ENCODE measurements at regions not wholly inside any gene's neighbourhood (a gene's known extent, or its start where the extent isn't known, plus 50 kb on each side); places are given as distances from the start of the nearest gene placed in this dataset.

- no peak for TF ChIP-seq CTCF (IDR thresholded peaks at IDR 0.05)
- TF ChIP-seq MXD4 (CRISPR knock-in tag; IDR thresholded peaks at IDR 0.05; ENCODE audit: borderline replicate concordance) = no peak
- TF ChIP-seq ATF1 (CRISPR knock-in tag; IDR thresholded peaks at IDR 0.05) = no peak
- no peak for TF ChIP-seq CREM (CRISPR knock-in tag; IDR thresholded peaks at IDR 0.05)
- TF ChIP-seq TCF7 (CRISPR knock-in tag; IDR thresholded peaks at IDR 0.05; ENCODE audit: low read depth) = no peak
- no peak for TF ChIP-seq ETV6 (CRISPR knock-in tag; IDR thresholded peaks at IDR 0.05)
- TF ChIP-seq, protein P1, sequence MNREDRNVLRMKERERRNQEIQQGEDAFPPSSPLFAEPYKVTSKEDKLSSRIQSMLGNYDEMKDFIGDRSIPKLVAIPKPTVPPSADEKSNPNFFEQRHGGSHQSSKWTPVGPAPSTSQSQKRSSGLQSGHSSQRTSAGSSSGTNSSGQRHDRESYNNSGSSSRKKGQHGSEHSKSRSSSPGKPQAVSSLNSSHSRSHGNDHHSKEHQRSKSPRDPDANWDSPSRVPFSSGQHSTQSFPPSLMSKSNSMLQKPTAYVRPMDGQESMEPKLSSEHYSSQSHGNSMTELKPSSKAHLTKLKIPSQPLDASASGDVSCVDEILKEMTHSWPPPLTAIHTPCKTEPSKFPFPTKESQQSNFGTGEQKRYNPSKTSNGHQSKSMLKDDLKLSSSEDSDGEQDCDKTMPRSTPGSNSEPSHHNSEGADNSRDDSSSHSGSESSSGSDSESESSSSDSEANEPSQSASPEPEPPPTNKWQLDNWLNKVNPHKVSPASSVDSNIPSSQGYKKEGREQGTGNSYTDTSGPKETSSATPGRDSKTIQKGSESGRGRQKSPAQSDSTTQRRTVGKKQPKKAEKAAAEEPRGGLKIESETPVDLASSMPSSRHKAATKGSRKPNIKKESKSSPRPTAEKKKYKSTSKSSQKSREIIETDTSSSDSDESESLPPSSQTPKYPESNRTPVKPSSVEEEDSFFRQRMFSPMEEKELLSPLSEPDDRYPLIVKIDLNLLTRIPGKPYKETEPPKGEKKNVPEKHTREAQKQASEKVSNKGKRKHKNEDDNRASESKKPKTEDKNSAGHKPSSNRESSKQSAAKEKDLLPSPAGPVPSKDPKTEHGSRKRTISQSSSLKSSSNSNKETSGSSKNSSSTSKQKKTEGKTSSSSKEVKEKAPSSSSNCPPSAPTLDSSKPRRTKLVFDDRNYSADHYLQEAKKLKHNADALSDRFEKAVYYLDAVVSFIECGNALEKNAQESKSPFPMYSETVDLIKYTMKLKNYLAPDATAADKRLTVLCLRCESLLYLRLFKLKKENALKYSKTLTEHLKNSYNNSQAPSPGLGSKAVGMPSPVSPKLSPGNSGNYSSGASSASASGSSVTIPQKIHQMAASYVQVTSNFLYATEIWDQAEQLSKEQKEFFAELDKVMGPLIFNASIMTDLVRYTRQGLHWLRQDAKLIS (CRISPR knock-in tag; IDR thresholded peaks at IDR 0.05; ENCODE audit: borderline replicate concordance) = no peak
- no peak for TF ChIP-seq FOXK1 (CRISPR knock-in tag; IDR thresholded peaks at IDR 0.05)
- TF ChIP-seq ZBTB43 (CRISPR knock-in tag; IDR thresholded peaks at IDR 0.05) = no peak
Measured at GRCh38 chr13:60268203-60268555, 104.5 kb upstream of the DIAPH3 start.
